ENCODE measurements at regions not wholly inside any gene's neighbourhood (a gene's known extent, or its start where the extent isn't known, plus 50 kb on each side); places are given as distances from the start of the nearest gene placed in this dataset.

DNA sequence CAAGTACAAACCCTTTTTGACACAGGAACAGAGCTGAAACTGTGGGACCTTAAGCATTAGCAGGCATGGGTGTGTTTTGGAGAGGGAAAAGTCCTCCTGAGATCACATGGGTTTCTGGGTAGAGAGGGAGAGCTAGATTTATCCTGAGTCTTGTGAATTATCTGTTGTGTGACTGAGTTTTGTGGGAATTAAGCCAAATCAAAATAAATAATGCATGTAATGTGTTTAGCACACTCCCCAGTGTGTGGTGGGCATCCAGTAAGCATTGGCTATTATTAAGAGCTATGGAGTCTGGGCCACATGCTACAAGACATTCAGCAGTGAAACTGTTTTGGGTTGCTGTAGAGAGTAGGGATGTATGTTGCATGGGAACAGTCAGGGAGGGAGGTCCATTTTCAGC is 75.3 kb upstream of the JAG1 start:
- ATAC-seq (no peak), DNase-seq (ENCODE audit: low spot score) (no peak)
- Mint-ChIP-seq H3K4me3 (no peak overlapping the region), H3K27me3 (ENCODE audit: insufficient read depth, low read depth, poor library complexity) (no peaks in the 10 kb centered on the region), H3K4me1 (no peaks in the 10 kb centered on the region), H3K27ac (no peak overlapping the region), H3K36me3 (ENCODE audit: low read depth) (no peaks in the 10 kb centered on the region), H3K9me3 (no peaks in the 10 kb centered on the region)
- Histone ChIP-seq H3K27ac (ENCODE audit: low read depth) (no peak overlapping the region), H3K4me1 (ENCODE audit: insufficient read depth) (no peaks in the 10 kb centered on the region), H3K4me3 (no peak overlapping the region), H3K9me2 (ENCODE audit: insufficient read depth) (no peaks in the 10 kb centered on the region; the same call in 1 of the 2 replicates), H3K36me3 (ENCODE audit: insufficient read depth) (no peaks in the 10 kb centered on the region), H3F3A (replicated peaks; ENCODE audit: low read depth) (no peaks in the 10 kb centered on the region), H3K79me2 (replicated peaks; ENCODE audit: insufficient read depth) (no peaks in the 10 kb centered on the region), H2AFZ (peak overlapping the region; percentile 7; the same call in 1 of the 2 replicates), H3K4me2 (no peak overlapping the region), H4K20me1 (replicated peaks; ENCODE audit: insufficient read depth) (no peaks in the 10 kb centered on the region), H3K27me3 (ENCODE audit: insufficient read depth) (no peaks in the 10 kb centered on the region)
- no peak for TF ChIP-seq ZNF114 (CRISPR knock-in tag; IDR thresholded peaks at IDR 0.05)
- TF ChIP-seq, protein P1, sequence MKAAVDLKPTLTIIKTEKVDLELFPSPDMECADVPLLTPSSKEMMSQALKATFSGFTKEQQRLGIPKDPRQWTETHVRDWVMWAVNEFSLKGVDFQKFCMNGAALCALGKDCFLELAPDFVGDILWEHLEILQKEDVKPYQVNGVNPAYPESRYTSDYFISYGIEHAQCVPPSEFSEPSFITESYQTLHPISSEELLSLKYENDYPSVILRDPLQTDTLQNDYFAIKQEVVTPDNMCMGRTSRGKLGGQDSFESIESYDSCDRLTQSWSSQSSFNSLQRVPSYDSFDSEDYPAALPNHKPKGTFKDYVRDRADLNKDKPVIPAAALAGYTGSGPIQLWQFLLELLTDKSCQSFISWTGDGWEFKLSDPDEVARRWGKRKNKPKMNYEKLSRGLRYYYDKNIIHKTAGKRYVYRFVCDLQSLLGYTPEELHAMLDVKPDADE (IDR thresholded peaks at IDR 0.05) = no peak
- TF ChIP-seq, protein P2, sequence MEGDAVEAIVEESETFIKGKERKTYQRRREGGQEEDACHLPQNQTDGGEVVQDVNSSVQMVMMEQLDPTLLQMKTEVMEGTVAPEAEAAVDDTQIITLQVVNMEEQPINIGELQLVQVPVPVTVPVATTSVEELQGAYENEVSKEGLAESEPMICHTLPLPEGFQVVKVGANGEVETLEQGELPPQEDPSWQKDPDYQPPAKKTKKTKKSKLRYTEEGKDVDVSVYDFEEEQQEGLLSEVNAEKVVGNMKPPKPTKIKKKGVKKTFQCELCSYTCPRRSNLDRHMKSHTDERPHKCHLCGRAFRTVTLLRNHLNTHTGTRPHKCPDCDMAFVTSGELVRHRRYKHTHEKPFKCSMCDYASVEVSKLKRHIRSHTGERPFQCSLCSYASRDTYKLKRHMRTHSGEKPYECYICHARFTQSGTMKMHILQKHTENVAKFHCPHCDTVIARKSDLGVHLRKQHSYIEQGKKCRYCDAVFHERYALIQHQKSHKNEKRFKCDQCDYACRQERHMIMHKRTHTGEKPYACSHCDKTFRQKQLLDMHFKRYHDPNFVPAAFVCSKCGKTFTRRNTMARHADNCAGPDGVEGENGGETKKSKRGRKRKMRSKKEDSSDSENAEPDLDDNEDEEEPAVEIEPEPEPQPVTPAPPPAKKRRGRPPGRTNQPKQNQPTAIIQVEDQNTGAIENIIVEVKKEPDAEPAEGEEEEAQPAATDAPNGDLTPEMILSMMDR (conservative IDR thresholded peaks at IDR 0.05; ENCODE audit: low read depth in 2 of 2) = no peak
- TF ChIP-seq STAT1 (IDR thresholded peaks at IDR 0.05; ENCODE audit: unreplicated experiment) = no peak
- TF ChIP-seq EZH2 (IDR thresholded peaks at IDR 0.05; ENCODE audit: low read depth, unreplicated experiment) = no peak
- no peak for TF ChIP-seq CREB1 (CRISPR knock-in tag; IDR thresholded peaks at IDR 0.05; ENCODE audit: low read depth)
- no peak for TF ChIP-seq EZH2phosphoT487 (IDR thresholded peaks at IDR 0.05; ENCODE audit: unreplicated experiment)
- TF ChIP-seq ZNF331 (CRISPR knock-in tag; IDR thresholded peaks at IDR 0.05; ENCODE audit: low read depth) = no peak
- TF ChIP-seq, protein P3, sequence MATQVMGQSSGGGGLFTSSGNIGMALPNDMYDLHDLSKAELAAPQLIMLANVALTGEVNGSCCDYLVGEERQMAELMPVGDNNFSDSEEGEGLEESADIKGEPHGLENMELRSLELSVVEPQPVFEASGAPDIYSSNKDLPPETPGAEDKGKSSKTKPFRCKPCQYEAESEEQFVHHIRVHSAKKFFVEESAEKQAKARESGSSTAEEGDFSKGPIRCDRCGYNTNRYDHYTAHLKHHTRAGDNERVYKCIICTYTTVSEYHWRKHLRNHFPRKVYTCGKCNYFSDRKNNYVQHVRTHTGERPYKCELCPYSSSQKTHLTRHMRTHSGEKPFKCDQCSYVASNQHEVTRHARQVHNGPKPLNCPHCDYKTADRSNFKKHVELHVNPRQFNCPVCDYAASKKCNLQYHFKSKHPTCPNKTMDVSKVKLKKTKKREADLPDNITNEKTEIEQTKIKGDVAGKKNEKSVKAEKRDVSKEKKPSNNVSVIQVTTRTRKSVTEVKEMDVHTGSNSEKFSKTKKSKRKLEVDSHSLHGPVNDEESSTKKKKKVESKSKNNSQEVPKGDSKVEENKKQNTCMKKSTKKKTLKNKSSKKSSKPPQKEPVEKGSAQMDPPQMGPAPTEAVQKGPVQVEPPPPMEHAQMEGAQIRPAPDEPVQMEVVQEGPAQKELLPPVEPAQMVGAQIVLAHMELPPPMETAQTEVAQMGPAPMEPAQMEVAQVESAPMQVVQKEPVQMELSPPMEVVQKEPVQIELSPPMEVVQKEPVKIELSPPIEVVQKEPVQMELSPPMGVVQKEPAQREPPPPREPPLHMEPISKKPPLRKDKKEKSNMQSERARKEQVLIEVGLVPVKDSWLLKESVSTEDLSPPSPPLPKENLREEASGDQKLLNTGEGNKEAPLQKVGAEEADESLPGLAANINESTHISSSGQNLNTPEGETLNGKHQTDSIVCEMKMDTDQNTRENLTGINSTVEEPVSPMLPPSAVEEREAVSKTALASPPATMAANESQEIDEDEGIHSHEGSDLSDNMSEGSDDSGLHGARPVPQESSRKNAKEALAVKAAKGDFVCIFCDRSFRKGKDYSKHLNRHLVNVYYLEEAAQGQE (IDR thresholded peaks at IDR 0.05; ENCODE audit: unreplicated experiment) = no peak

DNA sequence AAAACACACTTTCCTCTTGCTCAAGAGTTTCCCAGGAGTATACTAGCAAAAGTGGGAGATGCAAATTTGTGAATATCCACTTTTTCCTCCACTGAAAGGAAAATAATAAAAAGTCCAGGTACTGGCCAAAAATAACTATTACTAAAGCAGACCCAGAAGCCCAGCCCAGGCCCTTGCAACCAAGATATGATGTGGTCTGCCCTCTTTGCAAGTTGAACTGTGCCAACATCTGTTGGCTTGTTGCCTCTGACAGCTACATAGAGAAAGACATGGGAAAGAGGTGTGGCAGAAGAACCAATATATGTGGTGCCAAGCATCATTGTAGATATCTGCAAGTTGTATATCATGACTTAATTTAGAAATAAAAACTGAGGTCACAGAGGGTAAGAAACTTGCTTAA is 78.4 kb upstream of the JAG1 start:
- H3K79me2 ChIP-seq (replicated peaks; ENCODE audit: insufficient read depth) = no peaks in the 10 kb centered on the region
- no peak overlapping the region for H3K4me3 Mint-ChIP-seq
- peaks cover 2% of the 10 kb centered on the region; the same call in 1 of the 2 replicates for H3K9me2 ChIP-seq (ENCODE audit: insufficient read depth)
- H3K36me3 ChIP-seq (ENCODE audit: insufficient read depth) = no peaks in the 10 kb centered on the region
- H3K36me3 Mint-ChIP-seq (ENCODE audit: low read depth) = no peaks in the 10 kb centered on the region
- no peak overlapping the region for H3K27ac Mint-ChIP-seq
- H3K9me3 Mint-ChIP-seq = no peaks in the 10 kb centered on the region
- no peaks in the 10 kb centered on the region for H3K27me3 ChIP-seq (ENCODE audit: insufficient read depth)
- no peaks in the 10 kb centered on the region for H4K20me1 ChIP-seq (replicated peaks; ENCODE audit: insufficient read depth)
- H3K4me2 ChIP-seq = no peak overlapping the region
- no peaks in the 10 kb centered on the region for H3K4me1 ChIP-seq (ENCODE audit: insufficient read depth)
- ATAC-seq (no peak), DNase-seq (ENCODE audit: low spot score) (no peak)
- H3K4me3 ChIP-seq = no peak overlapping the region
- no peak overlapping the region for H2AFZ ChIP-seq
- no peaks in the 10 kb centered on the region for H3K27me3 Mint-ChIP-seq (ENCODE audit: insufficient read depth, low read depth, poor library complexity)
- H3K27ac ChIP-seq (ENCODE audit: low read depth) = no peak overlapping the region
- no peaks in the 10 kb centered on the region for H3F3A ChIP-seq (replicated peaks; ENCODE audit: low read depth)
- no peaks in the 10 kb centered on the region for H3K4me1 Mint-ChIP-seq
- no peak for TF ChIP-seq EZH2 (IDR thresholded peaks at IDR 0.05; ENCODE audit: low read depth, unreplicated experiment)
- no peak for TF ChIP-seq NANOG (IDR thresholded peaks at IDR 0.05; ENCODE audit: borderline replicate concordance)
- TF ChIP-seq, protein P1 (IDR thresholded peaks at IDR 0.05) = no peak
- TF ChIP-seq, protein P3 (IDR thresholded peaks at IDR 0.05; ENCODE audit: unreplicated experiment) = no peak
- TF ChIP-seq, protein P2 (conservative IDR thresholded peaks at IDR 0.05; ENCODE audit: low read depth in 2 of 2) = no peak

Measured in GM23338 (cell line).